GM23338 (cell line): ENCODE measurements at regions not wholly inside any gene's neighbourhood (a gene's known extent, or its start where the extent isn't known, plus 50 kb on each side); places are given as distances from the start of the nearest gene placed in this dataset.

Source experiments
- ATAC-seq: fragments of 200-7000 bp; cut with Tn5 transposase; 3 replicates; pipeline ENCODE4 v1.9.1; 2020
- DNase-seq: peaks from one replicate; pipeline ENCODE4 v3.0.0-alpha.2; 2015; ENCODE audit warnings: low spot score
- H2AFZ ChIP-seq: fragments of 200-600 bp; sonication (generic); 2 replicates; pipeline ENCODE4 v1.8.0; 2016; ENCODE audit warnings: antibody characterized with exemption, mild to moderate bottlenecking, moderate library complexity
- H3F3A ChIP-seq: fragments of 200-600 bp; sonication (generic); replicated peaks from 2 replicates; pipeline ENCODE4 v1.8.0; 2017; ENCODE audit warnings: antibody characterized with exemption, mixed run types, low read depth
- H3K27ac ChIP-seq: fragments of 200-600 bp; sonication (generic); 2 replicates; pipeline ENCODE4 v1.6.1; 2016; ENCODE audit warnings: low read depth
- H3K27me3 ChIP-seq: fragments of 200-600 bp; sonication (generic); 2 replicates; pipeline ENCODE4 v1.8.0; 2016; ENCODE audit warnings: mild to moderate bottlenecking, mixed run types, moderate library complexity; ENCODE audit not compliant: insufficient read depth
- H3K36me3 ChIP-seq: fragments of 200-600 bp; sonication (generic); 2 replicates; pipeline ENCODE4 v1.8.0; 2016; ENCODE audit warnings: mild to moderate bottlenecking; ENCODE audit not compliant: insufficient read depth
- H3K4me1 ChIP-seq: fragments of 200-600 bp; sonication (generic); 2 replicates; pipeline ENCODE4 v1.8.0; 2016; ENCODE audit warnings: mild to moderate bottlenecking, moderate library complexity; ENCODE audit not compliant: insufficient read depth
- H3K4me2 ChIP-seq: fragments of 200-600 bp; sonication (generic); 2 replicates; pipeline ENCODE4 v1.7.1; 2017; ENCODE audit warnings: mixed run types
- H3K4me3 ChIP-seq: fragments of 200-600 bp; sonication (generic); 2 replicates; pipeline ENCODE4 v1.6.1; 2016; ENCODE audit warnings: mixed run types
- H3K79me2 ChIP-seq: fragments of 200-600 bp; sonication (generic); replicated peaks from 2 replicates; pipeline ENCODE4 v1.8.0; 2017; ENCODE audit warnings: mild to moderate bottlenecking; ENCODE audit not compliant: insufficient read depth
- H3K9me2 ChIP-seq: fragments of 200-600 bp; sonication (generic); 2 replicates; pipeline ENCODE4 v1.8.0; 2017; ENCODE audit not compliant: insufficient read depth
- H4K20me1 ChIP-seq: fragments of 200-600 bp; sonication (generic); replicated peaks from 2 replicates; pipeline ENCODE4 v1.8.0; 2017; ENCODE audit warnings: mild to moderate bottlenecking; ENCODE audit not compliant: insufficient read depth
- H3K27ac Mint-ChIP-seq: 2 replicates; pipeline ENCODE4 v1.8.0; 2020; ENCODE audit warnings: inconsistent platforms, mild to moderate bottlenecking, moderate library complexity, mixed read lengths
- H3K27me3 Mint-ChIP-seq: 3 replicates; pipeline ENCODE4 v1.8.0; 2022; ENCODE audit warnings: low read depth, mild to moderate bottlenecking, moderate library complexity, mixed read lengths, inconsistent platforms; ENCODE audit not compliant: insufficient read depth, poor library complexity
- H3K36me3 Mint-ChIP-seq: 3 replicates; pipeline ENCODE4 v1.8.0; 2021; ENCODE audit warnings: low read depth, mild to moderate bottlenecking, inconsistent platforms, moderate library complexity, mixed read lengths
- H3K4me1 Mint-ChIP-seq: 3 replicates; pipeline ENCODE4 v1.8.0; 2020; ENCODE audit warnings: mild to moderate bottlenecking, inconsistent platforms, mixed read lengths
- H3K4me3 Mint-ChIP-seq: 3 replicates; pipeline ENCODE4 v1.8.0; 2021; ENCODE audit warnings: moderate library complexity, mild to moderate bottlenecking, inconsistent platforms, mixed read lengths
- H3K9me3 Mint-ChIP-seq: 3 replicates; pipeline ENCODE4 v1.8.0; 2020; ENCODE audit warnings: moderate library complexity, mild to moderate bottlenecking, inconsistent platforms, mixed read lengths
- CTCF ChIP-seq, 2 experiments: fragments of 200-600 bp in 1 of 2; sonication (generic) in 1 of 2; conservative IDR thresholded peaks; 2 replicates each; pipeline versions ENCODE4 v1.5.1 to v1.6.1; 2016 to 2017; ENCODE audit warnings: antibody characterized with exemption in 2 of 2, low read depth in 2 of 2, mild to moderate bottlenecking in 2 of 2, moderate library complexity in 1 of 2
- EZH2 ChIP-seq: fragments of 200-600 bp; sonication (generic); IDR thresholded peaks from one replicate; pipeline ENCODE4 v1.8.0; 2017; ENCODE audit warnings: antibody characterized with exemption, mild to moderate bottlenecking, low read depth; ENCODE audit not compliant: unreplicated experiment
- JUNB ChIP-seq: IDR thresholded peaks from one replicate; pipeline ENCODE4 v1.6.1; 2016; ENCODE audit warnings: antibody characterized with exemption; ENCODE audit not compliant: unreplicated experiment
- REST ChIP-seq: IDR thresholded peaks from one replicate; pipeline ENCODE4 v1.6.1; 2018; ENCODE audit warnings: antibody characterized with exemption; ENCODE audit not compliant: unreplicated experiment
- ZNF114 ChIP-seq: fragments of 250-450 bp; sonication (Bioruptor Pico); IDR thresholded peaks from 2 replicates; pipeline ENCODE4 v1.5.0; 2020; ENCODE audit warnings: mild to moderate bottlenecking, moderate library complexity
- ZNF462 ChIP-seq: fragments of 250-450 bp; sonication (Bioruptor Pico); IDR thresholded peaks from 2 replicates; pipeline ENCODE4 v1.5.0; 2020; ENCODE audit warnings: mild to moderate bottlenecking, moderate library complexity

GRCh38 chrX:65588795-65589194 lies 54.2 kb upstream of the LAS1L start (continued):
- TF ChIP-seq REST (no peak), CTCF (conservative IDR thresholded peaks at IDR 0.05; ENCODE audit: low read depth in 2 of 2) (no peak), EZH2 (no peak), ZNF114 (CRISPR knock-in tag) (no peak)

GRCh38 chrX:65587616-65588526 lies 53.3 kb upstream of the LAS1L start:
- no peaks in the 10 kb centered on the region for H3K36me3 ChIP-seq
- Mint-ChIP-seq H3K27me3 (peaks cover 2% of the 10 kb centered on the region), H3K4me3 (no peak overlapping the region), H3K4me1 (peaks cover 11% of the 10 kb centered on the region), H3K36me3 (no peaks in the 10 kb centered on the region), H3K27ac (no peak overlapping the region), H3K9me3 (no peaks in the 10 kb centered on the region)
- no peak overlapping the region for H3K4me2 ChIP-seq
- ATAC-seq (no peak), DNase-seq (no peak)
- no peaks in the 10 kb centered on the region for H3K27me3 ChIP-seq
- no peak overlapping the region for H3K27ac ChIP-seq
- H3K79me2 ChIP-seq = no peaks in the 10 kb centered on the region
- no peaks in the 10 kb centered on the region for H3F3A ChIP-seq
- no peaks in the 10 kb centered on the region for H3K9me2 ChIP-seq
- no peak for TF ChIP-seq JUNB
- no peak for TF ChIP-seq ZNF114 (CRISPR knock-in tag)
- TF ChIP-seq ZNF462 (CRISPR knock-in tag) = no peak
- no peak overlapping the region for H2AFZ ChIP-seq
- H3K4me3 ChIP-seq = no peak overlapping the region
- H4K20me1 ChIP-seq = no peaks in the 10 kb centered on the region
- H3K4me1 ChIP-seq = no peaks in the 10 kb centered on the region; the same call in 1 of the 2 replicates
